KBM-7 (cell line): ENCODE measurements at regions not wholly inside any gene's neighbourhood (a gene's known extent, or its start where the extent isn't known, plus 50 kb on each side); places are given as distances from the start of the nearest gene placed in this dataset.

Experiments
- DNase-seq: peaks from one replicate; pipeline ENCODE4 v3.0.0-alpha.2; 2015
- in situ Hi-C: fragments of 300-500 bp; cut with MboI; formaldehyde crosslinking; loops from 2 replicates; pipeline ENCODE4 v1.14.3; 2020; ENCODE audit warnings: low sequenced_read_pairs, low pct_unique_long_range_greater_than_20kb, mixed read lengths

DNA sequence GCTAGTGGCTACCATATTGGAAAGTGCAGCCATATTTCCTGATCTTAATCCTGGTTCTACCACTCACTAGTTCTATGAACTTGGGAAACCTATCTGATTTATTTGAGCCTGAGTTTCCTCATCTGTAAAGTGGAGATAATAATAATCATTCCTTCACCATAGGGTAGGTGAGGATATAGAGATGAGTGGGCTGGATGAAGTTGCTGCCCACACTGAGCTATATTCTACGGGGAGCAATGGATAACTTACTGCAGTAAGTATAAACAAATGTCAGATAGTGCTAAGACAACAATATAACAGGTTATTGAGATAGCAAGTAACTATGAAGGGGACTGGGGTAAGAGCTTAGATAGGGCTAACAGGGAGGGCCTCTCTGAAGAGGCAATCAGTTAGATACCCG, 251.5 kb upstream of the ADAMTS9 start:
- no peak for DNase-seq
- in situ Hi-C loops: no loop called here

DNA sequence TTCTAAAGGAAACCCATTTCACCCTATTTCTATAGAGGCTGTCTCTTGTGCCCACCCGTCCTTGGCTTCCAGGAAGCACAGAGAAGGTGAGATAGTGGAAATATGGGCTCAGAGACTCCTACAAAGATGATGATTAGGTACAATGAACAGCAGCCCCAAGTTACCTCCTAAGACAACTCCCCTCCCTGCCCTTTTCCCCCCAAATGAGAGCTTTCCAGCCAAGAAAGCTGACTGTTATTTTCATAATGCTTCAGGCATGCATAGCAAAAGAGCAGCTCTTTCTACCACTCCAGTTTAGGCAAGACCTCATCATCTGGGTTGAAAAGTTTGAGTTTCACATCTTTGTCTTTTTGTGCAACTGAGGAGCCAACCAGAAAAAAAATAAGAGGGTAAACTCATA, 248.8 kb upstream of the ADAMTS9 start:
- no peak for DNase-seq
- in situ Hi-C loops: no loop called here

DNA sequence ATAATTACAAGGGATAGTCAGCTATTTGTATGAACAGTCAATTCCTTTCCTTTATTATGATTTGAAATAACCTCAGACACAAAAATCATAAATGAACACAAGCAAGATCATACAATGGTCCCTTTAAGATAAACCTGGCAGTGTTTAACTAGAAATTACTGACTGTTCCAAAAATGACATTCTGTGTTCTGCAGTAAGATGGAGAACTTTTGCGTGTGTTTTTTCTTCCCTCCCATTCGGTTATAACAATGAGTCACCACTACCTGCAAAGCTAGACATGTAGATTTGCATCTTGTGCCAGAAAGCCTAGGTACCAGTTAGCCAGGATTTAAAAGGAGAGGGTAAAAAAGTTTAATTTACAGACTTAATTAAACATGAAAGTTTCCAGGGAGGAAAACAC, 248.2 kb upstream of the ADAMTS9 start:
- in situ Hi-C loops: no loop called here
- DNase-seq: no peak

DNA sequence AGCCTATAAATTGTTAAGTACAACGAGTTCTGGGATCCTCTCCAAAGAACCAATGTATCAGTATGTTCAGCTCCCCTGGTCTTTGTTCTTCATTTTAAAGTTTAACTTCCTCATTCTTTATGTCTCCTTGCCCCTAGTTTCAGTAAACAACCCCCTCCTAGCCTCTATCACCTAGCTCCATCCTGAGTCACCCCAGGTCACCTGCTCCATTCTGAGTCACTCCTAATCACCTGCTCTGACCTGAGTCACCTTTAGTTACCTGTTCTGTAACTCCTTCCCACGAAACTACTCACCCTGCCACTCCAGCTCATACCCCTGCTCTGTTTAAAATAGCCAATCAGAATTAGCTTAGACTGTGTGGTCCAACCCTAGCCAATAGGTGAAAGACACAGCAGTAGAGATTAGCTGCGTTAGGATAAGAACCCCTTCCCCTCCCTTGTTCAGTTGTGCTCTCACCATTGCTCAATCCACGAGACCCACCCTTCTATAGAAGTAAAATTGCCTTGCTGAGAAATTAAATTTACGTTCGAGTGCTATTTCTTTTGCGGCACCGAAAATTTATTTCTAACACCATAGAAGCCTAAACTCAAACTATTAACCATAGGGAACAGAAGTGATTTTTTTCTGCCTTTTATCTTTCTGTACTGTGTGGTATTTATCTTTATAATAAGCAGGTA, 245.0 kb upstream of the ADAMTS9 start:
- DNase-seq: no peak
- in situ Hi-C loops: no loop called here

DNA sequence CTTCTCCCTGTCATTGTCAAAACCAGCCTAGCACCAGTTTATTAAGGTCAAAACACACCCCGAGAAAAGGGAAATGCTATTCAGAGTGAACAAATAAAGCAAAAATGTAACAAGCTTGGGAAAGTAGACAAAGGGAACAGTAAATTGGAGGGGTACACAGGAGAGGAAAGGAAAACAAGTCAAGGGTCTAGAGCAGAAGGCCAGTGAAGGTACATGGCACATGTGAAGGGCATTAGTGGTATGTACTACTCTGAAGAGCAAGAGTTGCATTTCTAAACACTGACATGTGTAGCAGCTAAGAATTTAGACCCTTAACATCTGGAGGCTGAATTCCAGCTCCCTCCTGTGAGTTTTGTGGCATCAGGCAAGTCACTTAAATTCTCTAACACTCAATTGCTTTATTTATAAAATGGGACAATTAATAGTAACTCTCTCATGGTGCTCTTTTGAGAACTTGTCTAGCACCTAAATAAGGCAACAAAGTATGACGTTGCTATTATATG, 244.3 kb upstream of the ADAMTS9 start:
- in situ Hi-C loops: no loop called here
- DNase-seq: no peak

DNA sequence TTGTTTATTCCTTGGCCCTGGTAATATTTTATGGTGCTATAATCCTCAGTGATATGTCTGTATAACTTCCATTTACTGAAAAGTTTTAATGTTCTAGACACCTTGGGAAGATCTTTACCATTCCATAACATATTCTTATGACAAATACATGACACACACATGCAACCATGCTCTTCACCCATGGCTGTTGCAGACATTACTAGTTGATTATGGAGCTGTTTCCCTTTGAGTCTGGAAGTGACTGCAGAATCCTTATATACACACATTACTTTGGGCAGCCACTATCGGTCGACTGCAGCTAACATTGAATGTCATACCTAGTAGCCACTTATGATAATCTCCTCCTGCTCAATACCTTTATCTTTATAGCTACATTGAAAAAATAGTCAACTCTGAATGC, 243.1 kb upstream of the ADAMTS9 start:
- in situ Hi-C loops: no loop called here
- DNase-seq: no peak

DNA sequence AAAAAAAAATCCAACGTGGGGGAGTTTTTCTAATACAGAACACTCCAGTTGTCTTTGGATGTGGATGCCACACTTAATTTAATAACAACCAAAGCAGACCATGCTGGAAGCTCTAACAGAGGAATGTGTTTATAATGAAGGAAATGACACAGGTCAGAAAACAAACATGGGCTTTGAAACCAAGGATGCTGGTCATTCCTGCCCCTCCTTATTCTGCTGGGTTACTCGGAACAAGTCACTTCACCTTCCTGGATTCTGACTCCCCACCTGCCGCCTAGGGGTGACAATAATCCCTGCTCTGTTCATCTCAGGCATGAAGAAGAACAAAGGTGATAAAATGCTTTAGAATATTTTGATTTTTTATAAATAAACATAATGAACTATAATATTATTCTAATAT, 240.9 kb upstream of the ADAMTS9 start:
- in situ Hi-C loops: no loop called here
- DNase-seq: no peak

DNA sequence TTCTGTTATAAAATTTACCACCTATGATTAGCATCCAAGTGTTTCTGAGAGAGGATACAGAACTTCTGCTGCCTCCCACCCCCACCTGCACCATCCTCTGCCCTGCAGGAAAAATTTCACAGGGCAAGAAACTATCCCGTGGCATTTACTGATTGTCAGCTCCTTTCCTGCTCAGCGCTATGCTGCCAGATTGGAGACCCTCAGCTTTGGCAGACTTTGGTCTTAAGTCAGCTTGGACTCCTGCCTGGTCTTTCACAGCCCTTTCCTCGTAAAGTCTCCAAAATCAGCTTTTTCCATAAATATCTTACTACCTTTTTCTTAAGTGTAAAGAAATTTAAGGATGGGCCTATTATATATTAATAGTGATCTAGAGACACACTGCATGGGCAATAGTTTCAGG, 239.9 kb upstream of the ADAMTS9 start:
- in situ Hi-C loops: no loop called here
- no peak for DNase-seq

DNA sequence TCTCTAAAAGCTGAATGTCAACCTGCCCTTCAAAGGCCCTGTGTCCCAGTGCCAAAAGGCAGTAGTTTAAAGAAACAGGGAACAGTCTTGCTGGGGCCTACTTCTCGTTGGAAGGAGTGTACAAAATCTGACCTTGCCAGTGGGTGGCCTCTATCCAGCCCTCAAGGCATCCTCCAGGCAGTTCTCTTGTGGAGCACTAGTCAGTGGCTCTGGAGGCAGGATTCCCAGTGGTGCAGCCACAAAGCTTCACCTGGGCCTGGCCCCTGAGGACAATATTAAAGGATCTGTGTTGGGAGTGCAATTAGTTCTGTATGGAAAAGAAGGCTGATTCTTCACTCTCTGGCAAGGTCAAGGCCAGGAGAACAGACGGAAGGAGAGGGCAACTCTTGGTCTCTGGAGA, 237.8 kb upstream of the ADAMTS9 start:
- in situ Hi-C loops: no loop called here
- DNase-seq: no peak

DNA sequence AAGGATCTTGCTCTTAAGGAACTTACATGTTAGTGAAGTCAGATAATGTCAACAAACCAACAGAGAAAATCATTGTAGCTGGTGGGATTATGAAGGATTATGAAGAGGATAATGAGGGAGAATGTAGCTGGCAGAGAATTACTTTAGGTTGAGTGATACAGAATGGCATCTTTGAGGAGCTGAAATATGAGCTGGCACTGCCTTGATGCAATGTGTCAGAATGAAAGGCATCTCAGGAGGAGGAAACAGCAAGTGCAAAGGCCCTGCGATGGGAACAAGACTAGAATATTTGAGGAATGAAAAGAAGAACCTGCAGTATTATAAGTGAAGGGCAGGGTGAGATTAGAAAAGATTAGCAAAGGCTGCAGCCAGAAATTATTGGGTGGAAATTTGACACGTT, 237.2 kb upstream of the ADAMTS9 start:
- in situ Hi-C loops: no loop called here
- DNase-seq: no peak

DNA sequence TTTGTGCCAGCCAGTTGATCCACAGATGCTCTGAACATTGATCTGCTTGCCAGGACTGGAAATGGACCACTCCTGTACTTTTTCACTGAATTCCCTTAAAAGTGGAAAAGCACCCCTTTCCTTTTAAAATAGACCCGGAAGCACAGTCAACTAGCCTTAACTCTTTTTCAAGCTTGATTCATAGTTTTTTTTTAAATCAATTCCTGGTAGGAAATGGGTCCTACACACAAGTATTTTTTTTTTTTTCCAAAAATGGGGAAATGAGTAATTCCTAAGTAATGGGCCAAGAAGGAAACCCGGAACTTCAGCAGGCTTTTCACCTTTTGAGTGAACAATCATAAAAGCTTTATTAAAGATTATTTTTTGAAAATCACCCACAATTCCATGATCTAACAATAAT, 234.4 kb upstream of the ADAMTS9 start:
- no peak for DNase-seq
- in situ Hi-C loops: no loop called here

DNA sequence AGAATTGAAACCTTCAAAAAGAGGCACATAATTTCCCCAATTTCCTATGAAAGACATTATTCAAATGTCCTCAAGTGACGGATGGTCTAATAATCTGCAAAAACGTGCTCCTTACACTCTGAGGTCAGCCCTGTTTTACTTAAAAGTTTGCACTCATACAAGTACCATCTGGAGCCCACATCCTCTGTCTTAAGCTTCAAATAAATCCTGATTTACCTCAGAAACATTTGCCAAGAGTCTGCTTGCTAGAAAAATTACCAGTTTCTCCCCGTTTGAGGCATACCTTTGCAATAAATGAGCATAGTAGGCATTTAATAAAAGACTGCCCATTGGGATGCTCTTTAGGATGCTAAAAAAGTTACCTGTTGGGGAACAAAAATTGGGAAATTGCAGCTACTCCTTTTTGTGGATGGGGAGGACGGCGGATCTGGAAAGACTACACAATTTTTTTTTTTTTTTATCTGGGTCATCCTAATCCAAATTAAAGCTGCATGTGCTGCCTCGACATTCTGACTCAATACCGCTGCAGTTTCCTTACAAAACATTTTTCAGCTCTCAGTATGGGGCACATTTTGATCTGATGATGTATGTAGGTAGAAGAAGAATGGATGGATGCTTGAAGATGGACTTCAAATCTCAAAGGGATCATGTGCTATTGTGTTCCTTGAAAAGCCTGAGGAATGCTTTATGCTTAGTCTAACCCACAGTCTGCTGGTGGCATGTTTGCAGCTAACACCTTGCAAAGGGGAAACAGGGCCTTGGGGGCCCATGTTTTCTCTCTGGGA, 233.7 kb upstream of the ADAMTS9 start:
- in situ Hi-C loops: no loop called here

DNA sequence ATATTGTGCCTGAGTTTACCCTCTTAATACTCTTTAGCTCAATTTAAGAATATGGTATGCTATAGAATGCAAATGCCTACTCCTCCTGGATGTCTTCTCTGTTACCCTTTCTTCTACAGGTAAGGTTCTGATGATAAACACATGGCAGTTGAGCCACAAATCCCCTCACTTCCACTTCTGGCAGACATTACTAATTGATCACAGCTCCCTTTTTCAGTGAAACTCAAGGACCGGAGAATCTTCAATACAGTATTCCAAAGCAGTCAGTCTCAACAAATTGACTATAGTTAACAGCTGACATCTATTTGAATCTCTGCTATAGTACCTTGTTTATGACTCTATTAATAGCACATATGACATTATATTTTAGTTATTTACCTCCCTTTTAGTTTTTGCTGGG, 232.1 kb upstream of the ADAMTS9 start:
- in situ Hi-C loops: no loop called here
- no peak for DNase-seq

More for the DNA sequence above, 233.7 kb upstream of the ADAMTS9 start:
- DNase-seq: no peak

DNA sequence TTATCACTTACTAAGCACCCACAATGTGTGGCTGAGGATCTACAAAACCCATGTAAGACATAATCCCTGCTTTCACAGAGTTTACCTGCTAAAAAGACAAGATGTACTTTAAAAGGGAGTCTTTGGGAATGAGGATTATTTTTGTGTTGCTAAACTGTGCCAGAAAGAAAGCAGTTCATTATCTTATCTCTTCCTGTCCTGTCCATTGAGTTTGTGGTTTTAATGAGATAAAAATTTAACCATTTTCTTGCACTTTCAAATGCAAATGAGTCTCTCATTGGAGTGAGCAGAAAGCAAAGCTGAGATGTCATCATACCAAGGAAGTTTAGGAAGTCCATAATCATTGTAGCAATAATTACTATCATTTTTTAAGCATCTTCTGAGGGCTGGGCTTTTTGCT, 231.2 kb upstream of the ADAMTS9 start:
- DNase-seq: no peak
- in situ Hi-C loops: no loop called here

DNA sequence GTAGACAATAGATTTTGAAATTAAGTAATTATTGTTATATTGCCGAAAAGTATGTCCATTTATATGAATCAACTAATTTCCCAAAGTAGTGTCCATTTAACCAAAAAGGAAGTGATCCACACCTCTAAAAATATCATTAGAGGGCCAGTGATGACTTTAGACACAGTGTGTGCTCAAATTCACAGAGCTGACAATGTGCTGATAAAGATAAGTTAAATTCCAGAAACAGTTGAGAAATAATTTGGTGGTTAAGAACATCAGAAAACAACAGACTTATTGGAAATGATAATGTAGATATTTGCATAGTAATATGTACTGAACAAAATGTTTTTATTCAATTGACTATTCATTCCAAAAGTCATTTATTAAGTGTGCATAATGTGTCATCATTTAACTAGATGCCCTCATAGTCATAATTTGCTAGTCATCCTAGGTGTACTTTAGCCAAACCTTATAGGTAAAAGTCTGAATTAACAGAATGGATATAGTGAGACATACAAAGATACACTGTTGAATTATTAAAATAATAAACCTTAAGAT, 230.2 kb upstream of the ADAMTS9 start:
- in situ Hi-C loops: no loop called here
- no peak for DNase-seq

DNA sequence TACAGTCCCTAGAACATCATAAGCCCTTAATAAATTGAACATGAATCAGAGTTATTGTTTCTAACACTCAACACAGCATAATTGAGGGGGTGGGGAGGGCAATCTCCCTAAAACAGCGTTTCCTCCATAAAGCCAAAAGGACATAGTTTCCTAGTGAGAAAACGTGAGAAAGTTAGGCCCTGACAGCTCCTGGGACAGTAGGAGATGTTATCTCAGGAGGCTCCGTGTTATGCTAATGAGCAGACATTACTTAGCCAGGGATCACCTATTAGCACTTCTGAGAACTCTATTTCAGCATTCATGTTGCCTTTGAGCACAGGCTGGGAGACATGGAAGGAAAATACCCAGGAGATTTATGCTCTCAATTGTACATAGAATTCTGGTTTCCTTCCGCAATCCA, 229.1 kb upstream of the ADAMTS9 start:
- in situ Hi-C loops: no loop called here
- no peak for DNase-seq

DNA sequence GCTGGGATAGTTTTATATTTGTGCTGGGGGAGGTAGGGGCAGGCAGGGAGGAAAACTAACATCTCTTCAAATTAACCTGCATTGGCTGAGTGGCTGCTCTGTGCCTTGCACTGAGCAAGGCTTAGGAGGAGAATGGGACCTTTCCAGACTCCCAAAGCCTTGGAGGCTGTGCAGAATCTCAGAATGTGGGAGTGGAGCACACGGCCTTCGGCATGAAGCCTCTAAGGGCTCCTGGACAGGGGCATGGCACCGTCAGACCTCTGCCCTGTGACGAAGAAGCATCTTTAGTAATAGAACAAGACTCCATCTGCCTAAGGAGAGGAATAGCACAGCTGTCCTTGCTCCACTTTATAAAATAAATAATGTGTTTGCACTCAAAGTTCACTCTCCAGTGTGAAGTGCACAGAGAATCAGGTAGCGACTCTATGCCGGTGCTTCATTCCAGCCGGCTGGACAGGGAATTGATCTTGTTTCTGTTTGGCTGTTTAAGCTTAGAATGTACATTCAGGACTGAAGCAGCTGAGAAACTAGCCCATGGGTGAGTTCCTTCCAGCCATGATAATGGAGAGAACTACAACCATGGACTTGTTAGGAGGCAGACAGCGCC, 228.5 kb upstream of the ADAMTS9 start:
- in situ Hi-C loops: no loop called here
- DNase-seq: no peak

DNA sequence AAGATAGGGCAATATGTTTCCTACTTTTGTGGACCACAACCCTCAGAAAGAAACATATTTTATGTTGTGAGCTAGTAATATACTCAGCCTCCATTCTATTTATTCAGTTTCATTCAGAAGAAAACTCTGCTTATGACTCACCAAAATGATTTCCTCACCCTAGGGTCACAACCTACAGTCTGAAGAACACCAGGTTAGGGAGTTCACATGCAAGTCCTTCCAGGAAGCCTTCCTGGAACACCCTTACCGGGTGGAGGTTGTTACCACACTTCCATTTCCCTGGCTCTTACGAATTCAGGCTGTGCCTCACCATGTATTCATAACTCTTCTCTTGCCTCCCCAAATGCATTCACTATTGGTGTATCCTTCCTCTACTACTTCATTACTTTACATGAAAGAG, 228.0 kb upstream of the ADAMTS9 start:
- in situ Hi-C loops: no loop called here
- no peak for DNase-seq

DNA sequence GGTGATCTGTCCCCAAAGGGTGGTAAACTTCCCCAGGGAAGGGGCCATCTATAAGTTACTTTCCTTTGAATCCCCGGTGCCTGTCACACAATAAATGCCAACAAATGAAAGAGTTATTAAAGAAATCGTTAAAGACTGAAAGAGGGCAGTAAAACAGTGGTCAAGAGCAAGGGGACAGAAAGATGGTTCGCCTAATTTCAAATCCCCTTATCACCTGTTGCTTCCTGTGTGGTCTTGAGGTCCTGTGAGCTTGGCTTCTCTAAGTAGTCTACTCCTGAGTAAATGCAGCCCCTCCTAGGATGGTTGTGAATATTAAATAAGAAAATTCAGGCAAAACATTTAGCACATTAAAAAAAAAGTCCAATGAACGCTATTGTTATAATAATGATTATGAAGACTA, 225.7 kb upstream of the ADAMTS9 start:
- in situ Hi-C loops: no loop called here
- DNase-seq: no peak

DNA sequence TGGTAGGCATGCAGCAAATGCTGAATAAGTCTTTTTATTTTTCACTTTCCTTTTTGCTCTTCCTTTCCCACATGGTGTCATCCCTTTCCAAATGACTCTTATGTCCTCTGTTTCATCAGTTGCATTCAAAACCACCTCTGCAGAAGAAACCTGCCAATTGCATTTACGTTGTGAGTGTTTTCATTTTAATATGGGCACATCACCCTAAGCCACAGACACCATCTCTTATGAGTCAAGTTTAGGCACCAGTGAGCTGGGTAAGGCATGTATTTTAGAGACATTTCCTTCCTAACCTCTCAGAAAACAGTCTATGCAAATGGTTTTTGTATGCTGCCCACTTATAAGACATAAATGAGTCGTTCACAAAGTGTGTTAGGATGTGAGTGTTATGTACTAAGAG, 223.3 kb upstream of the ADAMTS9 start:
- no peak for DNase-seq
- in situ Hi-C loops: no loop called here
